Trophoblast cell (in vitro differentiated cells and primary cell): ENCODE measurements at regions not wholly inside any gene's neighbourhood (a gene's known extent, or its start where the extent isn't known, plus 50 kb on each side); places are given as distances from the start of the nearest gene placed in this dataset.

Experiments used
- DNase-seq, 2 donors: peaks; one replicate each; pipeline ENCODE4 v3.0.0-alpha.2; 2016
- H2AFZ ChIP-seq: 2 replicates; pipeline ENCODE4 v1.6.1; 2013; ENCODE audit warnings: low read length, moderate library complexity, mild to moderate bottlenecking; ENCODE audit not compliant: insufficient read depth, poor library complexity
- H2AK5ac ChIP-seq: 2 replicates; pipeline ENCODE4 v1.6.1; 2013; ENCODE audit warnings: mild to moderate bottlenecking, low read length
- H2BK120ac ChIP-seq: 2 replicates; pipeline ENCODE4 v1.6.1; 2013; ENCODE audit warnings: low read length, mild to moderate bottlenecking, moderate library complexity; ENCODE audit not compliant: insufficient read depth, poor library complexity
- H2BK12ac ChIP-seq: 2 replicates; pipeline ENCODE4 v1.6.1; 2013; ENCODE audit warnings: mild to moderate bottlenecking, low read length, moderate library complexity
- H2BK5ac ChIP-seq: 2 replicates; pipeline ENCODE4 v1.6.1; 2013; ENCODE audit warnings: low read length, low read depth, moderate library complexity, mild to moderate bottlenecking; ENCODE audit not compliant: poor library complexity
- H3K14ac ChIP-seq: 2 replicates; pipeline ENCODE4 v1.6.1; 2013; ENCODE audit warnings: mild to moderate bottlenecking, low read length
- H3K18ac ChIP-seq: 2 replicates; pipeline ENCODE4 v1.6.1; 2013; ENCODE audit warnings: mild to moderate bottlenecking, low read length
- H3K23ac ChIP-seq: 2 replicates; pipeline ENCODE4 v1.6.1; 2013; ENCODE audit warnings: low read length
- H3K27ac ChIP-seq: 2 replicates; pipeline ENCODE4 v1.5.1; 2013; ENCODE audit warnings: low read depth, mild to moderate bottlenecking, inconsistent platforms, low read length, moderate library complexity
- H3K27me3 ChIP-seq: 2 replicates; pipeline ENCODE4 v1.6.1; 2013; ENCODE audit warnings: inconsistent platforms, mild to moderate bottlenecking, low read length, moderate library complexity; ENCODE audit not compliant: insufficient read depth
- H3K36me3 ChIP-seq, 2 experiments: 1 replicate in 1 of 2; 2 replicates in 1 of 2; pipeline ENCODE4 v1.6.1; 2013; ENCODE audit warnings: low read length in 2 of 2, mild to moderate bottlenecking in 2 of 2, moderate library complexity in 1 of 2; ENCODE audit not compliant: insufficient read depth in 2 of 2, control insufficient read depth in 1 of 2
- H3K4ac ChIP-seq: 2 replicates; pipeline ENCODE4 v1.6.1; 2013; ENCODE audit warnings: low read depth, mild to moderate bottlenecking, low read length, moderate library complexity
- H3K4me1 ChIP-seq, 2 experiments: 1 replicate in 1 of 2; 2 replicates in 1 of 2; pipeline ENCODE4 v1.6.1; 2013; ENCODE audit warnings: low read length in 2 of 2, mild to moderate bottlenecking in 2 of 2, moderate library complexity in 1 of 2; ENCODE audit not compliant: insufficient read depth in 2 of 2, control insufficient read depth in 1 of 2
- H3K4me2 ChIP-seq: 2 replicates; pipeline ENCODE4 v1.6.1; 2013; ENCODE audit warnings: inconsistent platforms, mild to moderate bottlenecking, low read length, moderate library complexity
- H3K4me3 ChIP-seq: 2 replicates; pipeline ENCODE4 v1.5.1; 2013; ENCODE audit warnings: mild to moderate bottlenecking, low read depth, low read length, inconsistent platforms
- H3K79me1 ChIP-seq: one replicate; pipeline ENCODE4 v1.6.1; 2013; ENCODE audit warnings: low read length
- H3K79me2 ChIP-seq: 2 replicates; pipeline ENCODE4 v1.6.1; 2013; ENCODE audit warnings: low read length, mild to moderate bottlenecking; ENCODE audit not compliant: control insufficient read depth, insufficient read depth, poor library complexity
- H3K9ac ChIP-seq: 2 replicates; pipeline ENCODE4 v1.6.1; 2013; ENCODE audit warnings: mild to moderate bottlenecking, low read length
- H3K9me3 ChIP-seq: 2 replicates; pipeline ENCODE4 v1.6.1; 2013; ENCODE audit warnings: low read depth, mild to moderate bottlenecking, control low read depth, inconsistent platforms, low read length; ENCODE audit not compliant: insufficient read depth
- H4K12ac ChIP-seq: 2 replicates; pipeline ENCODE4 v1.6.1; 2013; ENCODE audit warnings: low read depth, mild to moderate bottlenecking, low read length, moderate library complexity
- H4K8ac ChIP-seq: 2 replicates; pipeline ENCODE4 v1.6.1; 2013; ENCODE audit warnings: low read depth, mild to moderate bottlenecking, low read length, moderate library complexity
- H4K91ac ChIP-seq: one replicate; pipeline ENCODE4 v1.6.1; 2013; ENCODE audit warnings: low read depth, mild to moderate bottlenecking, low read length, moderate library complexity
- WGBS: extraction: QIAGEN DNeasy Blood & Tissue Kit; methylation state at CpG from one replicate; pipeline ENCODE4 v1.1.7; 2013; ENCODE audit warnings: missing lambda C conversion rate; ENCODE audit not compliant: insufficient read length, insufficient coverage; ENCODE audit errors: extremely low coverage; 5-methylcytosine and 5-hydroxymethylcytosine counted together

DNA sequence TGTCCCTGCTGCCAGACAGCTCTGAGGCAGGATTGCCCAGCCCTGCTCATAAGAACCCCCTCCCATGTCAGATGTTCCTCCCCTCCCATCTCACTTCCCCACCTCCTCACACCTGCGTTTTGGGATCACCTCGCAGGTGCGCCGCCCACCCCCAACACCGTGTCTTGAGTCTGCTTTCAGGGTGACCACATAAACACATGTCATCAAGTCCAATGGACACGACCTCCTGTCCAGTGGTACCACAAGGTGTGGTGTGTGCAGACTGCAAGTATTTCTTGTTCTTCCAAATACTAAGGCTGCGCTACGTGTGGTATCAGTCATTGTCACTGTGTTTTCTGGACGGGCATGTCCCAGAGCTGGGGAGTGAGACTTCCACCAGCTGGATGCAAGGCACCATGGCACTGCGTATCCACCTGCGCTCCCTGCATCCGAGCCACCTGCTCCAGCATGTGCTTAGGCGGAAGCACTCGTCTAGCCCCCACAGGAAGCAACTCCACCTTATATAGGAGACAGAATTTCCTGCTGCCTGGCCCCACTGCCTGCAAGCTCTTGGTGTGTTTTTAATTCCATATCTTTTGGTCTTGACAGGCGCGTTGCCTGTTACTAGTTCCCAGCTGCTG is 119.7 kb upstream of the NXT1 start:
- no peak overlapping the region for H3K27ac ChIP-seq
- no peaks in the 10 kb centered on the region for H3K27me3 ChIP-seq
- H3K9ac ChIP-seq = no peak overlapping the region
- no peak overlapping the region for H2AK5ac ChIP-seq
- no peaks in the 10 kb centered on the region for H3K36me3 ChIP-seq
- no peak overlapping the region for H3K4ac ChIP-seq
- H3K23ac ChIP-seq = no peak overlapping the region
- H3K4me3 ChIP-seq = no peak overlapping the region
- H3K14ac ChIP-seq = no peak overlapping the region
- H3K4me2 ChIP-seq = no peak overlapping the region
- no peaks in the 10 kb centered on the region for H3K79me1 ChIP-seq
- H2BK120ac ChIP-seq = no peak overlapping the region
- H4K12ac ChIP-seq = no peak overlapping the region
- peaks cover 0 to 7% of the 10 kb centered on the region in 2 experiments for H3K4me1 ChIP-seq
- no peak overlapping the region for H4K8ac ChIP-seq
- no peak overlapping the region for H3K18ac ChIP-seq
- H2BK5ac ChIP-seq = no peak overlapping the region
- no peak for DNase-seq
- no peak overlapping the region for H2BK12ac ChIP-seq
- H4K91ac ChIP-seq = no peak overlapping the region
- WGBS = no CpG with 5 or more reads among the region's 16 CpGs
- no peaks in the 10 kb centered on the region for H3K79me2 ChIP-seq
- H3K9me3 ChIP-seq = no peaks in the 10 kb centered on the region
- H2AFZ ChIP-seq = no peak overlapping the region

DNA sequence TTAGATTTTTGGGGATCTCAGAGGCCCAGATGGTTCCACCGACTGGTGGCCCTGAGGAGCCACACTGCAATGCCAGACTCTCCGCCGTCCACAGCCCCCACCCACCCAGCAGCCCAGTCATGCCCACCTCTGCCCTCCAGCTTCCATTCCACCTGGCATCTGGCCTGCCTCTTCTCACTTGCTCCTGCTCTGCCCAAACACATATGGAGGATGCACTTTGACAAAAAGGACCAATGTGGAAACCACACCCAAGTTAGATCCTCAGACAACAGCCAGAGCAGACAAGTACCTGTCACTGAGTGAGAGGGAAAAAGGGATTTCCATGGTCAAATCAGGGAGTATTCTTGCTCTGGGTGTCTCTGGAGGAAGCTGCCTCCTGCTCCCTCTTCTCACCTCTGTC is 120.6 kb upstream of the NXT1 start:
- H3K36me3 ChIP-seq = no peaks in the 10 kb centered on the region
- H3K9ac ChIP-seq = no peak overlapping the region
- no CpG with 5 or more reads among the region's 3 CpGs for WGBS
- H4K91ac ChIP-seq = no peak overlapping the region
- no peak overlapping the region for H3K4me2 ChIP-seq
- no peaks in the 10 kb centered on the region for H3K79me1 ChIP-seq
- H3K4ac ChIP-seq = no peak overlapping the region
- no peak overlapping the region for H4K8ac ChIP-seq
- H2BK120ac ChIP-seq = no peak overlapping the region
- H3K4me1 ChIP-seq = peaks cover 0 to 7% of the 10 kb centered on the region in 2 experiments
- no peak for DNase-seq
- no peak overlapping the region for H2BK12ac ChIP-seq
- no peak overlapping the region for H3K27ac ChIP-seq
- no peaks in the 10 kb centered on the region for H3K9me3 ChIP-seq
- H3K18ac ChIP-seq = no peak overlapping the region
- H3K27me3 ChIP-seq = no peaks in the 10 kb centered on the region
- no peak overlapping the region for H4K12ac ChIP-seq
- H2BK5ac ChIP-seq = no peak overlapping the region
- no peaks in the 10 kb centered on the region for H3K79me2 ChIP-seq
- no peak overlapping the region for H2AK5ac ChIP-seq
- no peak overlapping the region for H2AFZ ChIP-seq
- no peak overlapping the region for H3K4me3 ChIP-seq
- H3K23ac ChIP-seq = no peak overlapping the region
- H3K14ac ChIP-seq = no peak overlapping the region

DNA sequence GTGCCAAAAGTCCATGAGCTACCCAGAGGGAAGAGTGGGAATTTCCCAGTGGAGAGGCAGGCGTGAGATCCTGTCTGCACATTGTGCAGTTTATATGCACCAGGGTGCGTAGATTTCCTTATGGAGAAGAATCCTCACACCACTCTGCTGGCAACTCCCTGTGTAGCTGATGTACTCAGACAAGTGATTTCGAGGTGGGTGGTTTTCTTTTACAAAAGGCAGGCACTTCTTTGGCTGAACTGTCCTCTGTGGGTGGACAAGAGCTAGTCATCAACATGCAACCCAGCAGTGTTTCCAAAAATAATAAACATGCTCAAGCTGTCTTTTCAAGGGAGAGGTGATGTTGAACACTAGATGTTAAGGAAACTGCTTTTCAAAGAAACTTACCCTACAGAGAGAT is 121.7 kb upstream of the NXT1 start:
- H2AFZ ChIP-seq = no peak overlapping the region
- H2BK120ac ChIP-seq = no peak overlapping the region
- H3K27me3 ChIP-seq = no peaks in the 10 kb centered on the region
- no peak overlapping the region for H3K27ac ChIP-seq
- no peak overlapping the region for H3K4me3 ChIP-seq
- no peaks in the 10 kb centered on the region for H3K9me3 ChIP-seq
- peaks cover 0 to 7% of the 10 kb centered on the region in 2 experiments for H3K4me1 ChIP-seq
- no peak overlapping the region for H3K4ac ChIP-seq
- no peak overlapping the region for H2BK12ac ChIP-seq
- DNase-seq = no peak
- H4K12ac ChIP-seq = no peak overlapping the region
- H3K14ac ChIP-seq = no peak overlapping the region
- H4K91ac ChIP-seq = no peak overlapping the region
- H2BK5ac ChIP-seq = no peak overlapping the region
- H3K18ac ChIP-seq = no peak overlapping the region
- no peaks in the 10 kb centered on the region for H3K36me3 ChIP-seq
- no peak overlapping the region for H3K9ac ChIP-seq
- no peaks in the 10 kb centered on the region for H3K79me1 ChIP-seq
- WGBS = no CpG with 5 or more reads among the region's 3 CpGs
- H3K79me2 ChIP-seq = no peaks in the 10 kb centered on the region
- H4K8ac ChIP-seq = no peak overlapping the region
- no peak overlapping the region for H3K4me2 ChIP-seq
- no peak overlapping the region for H2AK5ac ChIP-seq
- no peak overlapping the region for H3K23ac ChIP-seq

DNA sequence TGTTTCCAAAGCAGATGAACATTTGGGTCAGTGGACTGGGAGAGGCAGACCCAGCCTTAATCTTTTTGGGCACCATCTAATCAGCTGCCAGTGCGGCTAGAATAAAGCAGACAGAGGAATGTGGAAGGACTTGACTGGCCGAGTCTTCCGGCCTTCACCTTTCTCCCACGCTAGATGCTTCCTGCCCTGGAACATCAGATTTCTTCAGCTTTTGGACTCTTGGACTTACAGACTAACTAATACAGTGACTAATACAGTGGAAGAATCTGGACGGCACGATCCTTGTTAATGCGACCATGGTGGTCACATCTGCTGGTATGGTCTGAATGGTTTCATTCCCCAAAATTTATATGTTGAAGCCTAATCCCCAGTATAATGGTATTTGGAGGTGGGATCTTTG is 122.6 kb upstream of the NXT1 start:
- H4K12ac ChIP-seq = no peak overlapping the region
- no peak overlapping the region for H4K8ac ChIP-seq
- H3K14ac ChIP-seq = no peak overlapping the region
- no peak overlapping the region for H3K27ac ChIP-seq
- H2BK12ac ChIP-seq = no peak overlapping the region
- no peak overlapping the region for H3K9ac ChIP-seq
- H3K79me2 ChIP-seq = no peaks in the 10 kb centered on the region
- no CpG with 5 or more reads among the region's 7 CpGs for WGBS
- no peak overlapping the region for H3K18ac ChIP-seq
- H3K27me3 ChIP-seq = no peaks in the 10 kb centered on the region
- H2AK5ac ChIP-seq = no peak overlapping the region
- no peak overlapping the region for H3K4me2 ChIP-seq
- H3K4me1 ChIP-seq = peaks cover 0 to 7% of the 10 kb centered on the region in 2 experiments
- H2BK120ac ChIP-seq = no peak overlapping the region
- no peaks in the 10 kb centered on the region for H3K9me3 ChIP-seq
- H3K23ac ChIP-seq = no peak overlapping the region
- H3K36me3 ChIP-seq = no peaks in the 10 kb centered on the region
- no peak overlapping the region for H2AFZ ChIP-seq
- H4K91ac ChIP-seq = no peak overlapping the region
- H3K4me3 ChIP-seq = no peak overlapping the region
- no peaks in the 10 kb centered on the region for H3K79me1 ChIP-seq
- no peak overlapping the region for H2BK5ac ChIP-seq
- no peak overlapping the region for H3K4ac ChIP-seq
- DNase-seq = peak; percentile 19 to 52
